ENCODE measurements at regions not wholly inside any gene's neighbourhood (a gene's known extent, or its start where the extent isn't known, plus 50 kb on each side); places are given as distances from the start of the nearest gene placed in this dataset.

- TF ChIP-seq TOX (CRISPR knock-in tag; IDR thresholded peaks at IDR 0.05; ENCODE audit: borderline replicate concordance), result no peak
- TF ChIP-seq, protein P1, sequence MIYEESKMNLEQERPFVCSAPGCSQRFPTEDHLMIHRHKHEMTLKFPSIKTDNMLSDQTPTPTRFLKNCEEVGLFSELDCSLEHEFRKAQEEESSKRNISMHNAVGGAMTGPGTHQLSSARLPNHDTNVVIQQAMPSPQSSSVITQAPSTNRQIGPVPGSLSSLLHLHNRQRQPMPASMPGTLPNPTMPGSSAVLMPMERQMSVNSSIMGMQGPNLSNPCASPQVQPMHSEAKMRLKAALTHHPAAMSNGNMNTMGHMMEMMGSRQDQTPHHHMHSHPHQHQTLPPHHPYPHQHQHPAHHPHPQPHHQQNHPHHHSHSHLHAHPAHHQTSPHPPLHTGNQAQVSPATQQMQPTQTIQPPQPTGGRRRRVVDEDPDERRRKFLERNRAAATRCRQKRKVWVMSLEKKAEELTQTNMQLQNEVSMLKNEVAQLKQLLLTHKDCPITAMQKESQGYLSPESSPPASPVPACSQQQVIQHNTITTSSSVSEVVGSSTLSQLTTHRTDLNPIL (CRISPR knock-in tag; IDR thresholded peaks at IDR 0.05; ENCODE audit: low read depth), result no peak
- TF ChIP-seq, protein P2, sequence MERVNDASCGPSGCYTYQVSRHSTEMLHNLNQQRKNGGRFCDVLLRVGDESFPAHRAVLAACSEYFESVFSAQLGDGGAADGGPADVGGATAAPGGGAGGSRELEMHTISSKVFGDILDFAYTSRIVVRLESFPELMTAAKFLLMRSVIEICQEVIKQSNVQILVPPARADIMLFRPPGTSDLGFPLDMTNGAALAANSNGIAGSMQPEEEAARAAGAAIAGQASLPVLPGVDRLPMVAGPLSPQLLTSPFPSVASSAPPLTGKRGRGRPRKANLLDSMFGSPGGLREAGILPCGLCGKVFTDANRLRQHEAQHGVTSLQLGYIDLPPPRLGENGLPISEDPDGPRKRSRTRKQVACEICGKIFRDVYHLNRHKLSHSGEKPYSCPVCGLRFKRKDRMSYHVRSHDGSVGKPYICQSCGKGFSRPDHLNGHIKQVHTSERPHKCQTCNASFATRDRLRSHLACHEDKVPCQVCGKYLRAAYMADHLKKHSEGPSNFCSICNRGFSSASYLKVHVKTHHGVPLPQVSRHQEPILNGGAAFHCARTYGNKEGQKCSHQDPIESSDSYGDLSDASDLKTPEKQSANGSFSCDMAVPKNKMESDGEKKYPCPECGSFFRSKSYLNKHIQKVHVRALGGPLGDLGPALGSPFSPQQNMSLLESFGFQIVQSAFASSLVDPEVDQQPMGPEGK (CRISPR knock-in tag; IDR thresholded peaks at IDR 0.05; ENCODE audit: borderline replicate concordance), result no peak
- TF ChIP-seq SNAI2 (CRISPR knock-in tag; IDR thresholded peaks at IDR 0.05), result no peak
- no peak for TF ChIP-seq PPARA (CRISPR knock-in tag; IDR thresholded peaks at IDR 0.05; ENCODE audit: borderline replicate concordance)
- TF ChIP-seq ZNF70 (CRISPR knock-in tag; IDR thresholded peaks at IDR 0.05), result no peak
- ATAC-seq, result no peak
Measured at GRCh38 chr4:18113710-18114331, 92.3 kb upstream of the LCORL start.

DNA sequence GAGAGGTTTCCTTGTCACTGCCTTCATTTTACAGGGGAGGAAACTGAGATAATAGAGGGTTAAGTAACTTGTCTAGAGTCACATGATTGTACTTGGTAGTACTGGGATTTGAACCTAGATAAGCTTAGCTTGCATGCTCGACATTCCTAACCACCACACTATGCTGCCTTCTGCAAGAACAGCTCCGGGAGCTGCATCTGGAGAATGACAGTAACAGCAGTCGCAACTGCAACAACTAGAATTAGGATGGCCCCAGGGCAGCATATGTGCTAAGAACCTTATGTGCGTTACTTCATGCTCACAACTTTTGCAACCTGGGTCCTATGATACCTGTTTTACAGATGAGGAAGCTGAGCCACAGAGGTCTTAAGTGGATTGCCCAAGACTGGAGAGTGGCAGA is 89.5 kb upstream of the LCORL start:
- no peak for ATAC-seq
- TF ChIP-seq TCF4 (CRISPR knock-in tag; IDR thresholded peaks at IDR 0.05; ENCODE audit: borderline replicate concordance), result no peak
- TF ChIP-seq, protein P1 (CRISPR knock-in tag; IDR thresholded peaks at IDR 0.05; ENCODE audit: low read depth), result no peak
- no peak for TF ChIP-seq GLIS3 (CRISPR knock-in tag; IDR thresholded peaks at IDR 0.05)
- TF ChIP-seq ZFP30 (CRISPR knock-in tag; IDR thresholded peaks at IDR 0.05), result no peak
- TF ChIP-seq TOX (CRISPR knock-in tag; IDR thresholded peaks at IDR 0.05; ENCODE audit: borderline replicate concordance), result no peak
- TF ChIP-seq BACH2 (CRISPR knock-in tag; IDR thresholded peaks at IDR 0.05; ENCODE audit: borderline replicate concordance), result no peak
- TF ChIP-seq ESRRG (CRISPR knock-in tag; IDR thresholded peaks at IDR 0.05), result no peak
- TF ChIP-seq TSHZ2 (CRISPR knock-in tag; IDR thresholded peaks at IDR 0.05), result no peak
- no peak for TF ChIP-seq ZC3H10 (CRISPR knock-in tag; IDR thresholded peaks at IDR 0.05)
- TF ChIP-seq ARNTL (CRISPR knock-in tag; IDR thresholded peaks at IDR 0.05; ENCODE audit: borderline replicate concordance, low read depth), result no peak
- no peak for TF ChIP-seq ZNF8 (CRISPR knock-in tag; IDR thresholded peaks at IDR 0.05)
- no peak for TF ChIP-seq CSDC2 (CRISPR knock-in tag; IDR thresholded peaks at IDR 0.05)

DNA sequence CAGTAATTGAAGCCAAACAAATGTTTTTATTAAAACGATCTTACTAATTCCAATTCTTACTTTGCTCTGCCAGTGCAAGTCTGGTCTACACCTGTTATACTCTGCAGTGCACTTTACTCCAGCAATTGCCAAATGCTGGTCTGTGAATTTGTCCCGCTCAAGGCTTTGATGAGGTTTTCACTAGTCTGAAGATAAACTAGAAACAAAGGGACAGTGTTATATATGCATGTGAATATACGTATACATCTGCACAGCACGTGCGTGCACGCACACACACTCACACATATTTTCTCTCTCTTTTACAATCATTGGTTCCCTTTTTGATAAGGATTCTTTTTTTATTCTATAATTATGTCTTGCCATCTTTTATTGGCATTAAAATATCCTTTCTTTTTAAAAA is 88.5 kb upstream of the LCORL start:
- TF ChIP-seq ZNF70 (CRISPR knock-in tag; IDR thresholded peaks at IDR 0.05), result no peak
- no peak for TF ChIP-seq PPARA (CRISPR knock-in tag; IDR thresholded peaks at IDR 0.05; ENCODE audit: borderline replicate concordance)
- no peak for TF ChIP-seq ZC3H10 (CRISPR knock-in tag; IDR thresholded peaks at IDR 0.05)
- TF ChIP-seq, protein P2 (CRISPR knock-in tag; IDR thresholded peaks at IDR 0.05; ENCODE audit: borderline replicate concordance), result no peak
- no peak for TF ChIP-seq SNAI2 (CRISPR knock-in tag; IDR thresholded peaks at IDR 0.05)
- TF ChIP-seq ESRRG (CRISPR knock-in tag; IDR thresholded peaks at IDR 0.05), result no peak
- TF ChIP-seq OSR1 (CRISPR knock-in tag; IDR thresholded peaks at IDR 0.05), result no peak
- TF ChIP-seq ARNTL (CRISPR knock-in tag; IDR thresholded peaks at IDR 0.05; ENCODE audit: borderline replicate concordance, low read depth), result no peak

DNA sequence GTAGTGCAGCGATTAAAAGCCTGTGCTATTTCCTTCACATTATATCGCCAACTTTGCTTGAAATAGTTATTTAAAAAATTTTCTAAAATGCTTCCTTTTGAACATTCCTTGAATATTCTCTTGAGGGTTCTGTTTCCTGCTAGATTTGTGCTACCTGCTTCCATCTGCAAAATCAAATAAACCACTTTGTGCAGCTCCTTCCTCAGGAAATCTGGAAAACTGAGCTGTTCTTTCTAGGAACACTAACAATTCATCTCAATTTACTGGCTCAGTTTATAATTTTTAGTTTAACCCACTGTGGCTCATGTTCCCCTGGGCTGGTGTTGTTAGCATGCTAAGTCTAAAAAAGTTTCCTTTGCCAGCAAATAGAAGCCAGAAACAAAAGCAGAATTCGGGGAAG is 88.1 kb upstream of the LCORL start:
- no peak for ATAC-seq
- no peak for TF ChIP-seq ZFP30 (CRISPR knock-in tag; IDR thresholded peaks at IDR 0.05)
- TF ChIP-seq, protein P1 (CRISPR knock-in tag; IDR thresholded peaks at IDR 0.05; ENCODE audit: low read depth), result no peak
- TF ChIP-seq CSDC2 (CRISPR knock-in tag; IDR thresholded peaks at IDR 0.05), result no peak
- TF ChIP-seq GLIS3 (CRISPR knock-in tag; IDR thresholded peaks at IDR 0.05), result no peak
- TF ChIP-seq ZC3H10 (CRISPR knock-in tag; IDR thresholded peaks at IDR 0.05), result no peak
- no peak for TF ChIP-seq SNAI2 (CRISPR knock-in tag; IDR thresholded peaks at IDR 0.05)
- TF ChIP-seq BACH2 (CRISPR knock-in tag; IDR thresholded peaks at IDR 0.05; ENCODE audit: borderline replicate concordance), result no peak
- no peak for TF ChIP-seq ZNF565 (CRISPR knock-in tag; conservative IDR thresholded peaks at IDR 0.05; ENCODE audit: low read depth)
- TF ChIP-seq PPARA (CRISPR knock-in tag; IDR thresholded peaks at IDR 0.05; ENCODE audit: borderline replicate concordance), result no peak
- no peak for TF ChIP-seq OSR1 (CRISPR knock-in tag; IDR thresholded peaks at IDR 0.05)
- TF ChIP-seq ARNTL (CRISPR knock-in tag; IDR thresholded peaks at IDR 0.05; ENCODE audit: borderline replicate concordance, low read depth), result no peak
- TF ChIP-seq, protein P3, sequence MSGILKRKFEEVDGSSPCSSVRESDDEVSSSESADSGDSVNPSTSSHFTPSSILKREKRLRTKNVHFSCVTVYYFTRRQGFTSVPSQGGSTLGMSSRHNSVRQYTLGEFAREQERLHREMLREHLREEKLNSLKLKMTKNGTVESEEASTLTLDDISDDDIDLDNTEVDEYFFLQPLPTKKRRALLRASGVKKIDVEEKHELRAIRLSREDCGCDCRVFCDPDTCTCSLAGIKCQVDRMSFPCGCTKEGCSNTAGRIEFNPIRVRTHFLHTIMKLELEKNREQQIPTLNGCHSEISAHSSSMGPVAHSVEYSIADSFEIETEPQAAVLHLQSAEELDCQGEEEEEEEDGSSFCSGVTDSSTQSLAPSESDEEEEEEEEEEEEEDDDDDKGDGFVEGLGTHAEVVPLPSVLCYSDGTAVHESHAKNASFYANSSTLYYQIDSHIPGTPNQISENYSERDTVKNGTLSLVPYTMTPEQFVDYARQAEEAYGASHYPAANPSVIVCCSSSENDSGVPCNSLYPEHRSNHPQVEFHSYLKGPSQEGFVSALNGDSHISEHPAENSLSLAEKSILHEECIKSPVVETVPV (CRISPR knock-in tag; IDR thresholded peaks at IDR 0.05), result no peak
- no peak for TF ChIP-seq ZFP3 (CRISPR knock-in tag; IDR thresholded peaks at IDR 0.05)

More for the DNA sequence above, 88.5 kb upstream of the LCORL start:
- no peak for ATAC-seq

All from SK-N-SH treated with all-trans-retinoic acid at 6 μM for 48 hours (cell line).